ENCODE measurements at regions not wholly inside any gene's neighbourhood (a gene's known extent, or its start where the extent isn't known, plus 50 kb on each side); places are given as distances from the start of the nearest gene placed in this dataset.

DNA sequence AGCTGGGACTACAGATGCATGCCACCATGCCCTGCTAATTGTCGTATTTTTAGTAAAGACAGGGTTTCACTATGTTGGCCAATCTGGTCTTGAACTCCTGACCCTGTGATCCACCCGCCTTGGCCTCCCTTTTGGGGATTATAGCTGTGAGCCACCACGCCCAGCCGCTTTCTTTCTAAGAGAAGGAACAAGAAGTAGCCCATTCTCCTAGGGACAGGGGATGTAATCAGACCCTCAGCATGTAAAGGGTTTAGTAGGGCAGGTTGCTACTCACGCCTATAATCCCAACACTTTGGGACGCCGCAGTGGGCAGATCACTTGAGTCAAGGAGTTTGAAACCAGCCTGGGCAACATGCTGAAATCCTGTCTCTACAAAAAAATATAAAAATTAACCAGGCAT is 189.7 kb downstream of the TOMM20 start:
- H3K9me3 Mint-ChIP-seq = no peaks in the 10 kb centered on the region
- Histone ChIP-seq H3K9me3 (ENCODE audit: control insufficient read depth in 1 of 2, insufficient read depth in 1 of 2, low read length in 2 of 2) (no peaks in the 10 kb centered on the region), H3K36me3 (ENCODE audit: insufficient read depth, low read length) (no peaks in the 10 kb centered on the region), H3K27me3 (ENCODE audit: control insufficient read depth in 1 of 2, insufficient read depth in 2 of 2, low read length in 2 of 2) (no peaks in the 10 kb centered on the region), H3K27ac (ENCODE audit: low read depth in 1 of 2, low read length in 2 of 2) (no peak overlapping the region), H3K4me3 (ENCODE audit: low read length) (no peak overlapping the region), H3K4me1 (ENCODE audit: insufficient read depth, low read length) (no peaks in the 10 kb centered on the region)
- DNase-seq (no peak), ATAC-seq (ENCODE audit: poor library complexity) (no peak)
- H3K4me3 Mint-ChIP-seq = no peak overlapping the region
- H3K27me3 Mint-ChIP-seq = no peaks in the 10 kb centered on the region
- TF ChIP-seq, protein P1, sequence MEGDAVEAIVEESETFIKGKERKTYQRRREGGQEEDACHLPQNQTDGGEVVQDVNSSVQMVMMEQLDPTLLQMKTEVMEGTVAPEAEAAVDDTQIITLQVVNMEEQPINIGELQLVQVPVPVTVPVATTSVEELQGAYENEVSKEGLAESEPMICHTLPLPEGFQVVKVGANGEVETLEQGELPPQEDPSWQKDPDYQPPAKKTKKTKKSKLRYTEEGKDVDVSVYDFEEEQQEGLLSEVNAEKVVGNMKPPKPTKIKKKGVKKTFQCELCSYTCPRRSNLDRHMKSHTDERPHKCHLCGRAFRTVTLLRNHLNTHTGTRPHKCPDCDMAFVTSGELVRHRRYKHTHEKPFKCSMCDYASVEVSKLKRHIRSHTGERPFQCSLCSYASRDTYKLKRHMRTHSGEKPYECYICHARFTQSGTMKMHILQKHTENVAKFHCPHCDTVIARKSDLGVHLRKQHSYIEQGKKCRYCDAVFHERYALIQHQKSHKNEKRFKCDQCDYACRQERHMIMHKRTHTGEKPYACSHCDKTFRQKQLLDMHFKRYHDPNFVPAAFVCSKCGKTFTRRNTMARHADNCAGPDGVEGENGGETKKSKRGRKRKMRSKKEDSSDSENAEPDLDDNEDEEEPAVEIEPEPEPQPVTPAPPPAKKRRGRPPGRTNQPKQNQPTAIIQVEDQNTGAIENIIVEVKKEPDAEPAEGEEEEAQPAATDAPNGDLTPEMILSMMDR (IDR thresholded peaks at IDR 0.05) = no peak
- H3K36me3 Mint-ChIP-seq (ENCODE audit: low read depth) = no peaks in the 10 kb centered on the region
- POLR2A ChIA-PET = no interaction called here
- H3K27ac Mint-ChIP-seq = no peak overlapping the region
- CTCF ChIA-PET = interaction anchor here (0.6 kb wide), 1 partner anchor 47 kb away, joined by 3 read pairs; no protein-coding TSS in a partner anchor
- H3K4me1 Mint-ChIP-seq (ENCODE audit: low read depth) = no peaks in the 10 kb centered on the region
- intact Hi-C loops (cut with DNase I, micrococcal nuclease) = no loop called here

DNA sequence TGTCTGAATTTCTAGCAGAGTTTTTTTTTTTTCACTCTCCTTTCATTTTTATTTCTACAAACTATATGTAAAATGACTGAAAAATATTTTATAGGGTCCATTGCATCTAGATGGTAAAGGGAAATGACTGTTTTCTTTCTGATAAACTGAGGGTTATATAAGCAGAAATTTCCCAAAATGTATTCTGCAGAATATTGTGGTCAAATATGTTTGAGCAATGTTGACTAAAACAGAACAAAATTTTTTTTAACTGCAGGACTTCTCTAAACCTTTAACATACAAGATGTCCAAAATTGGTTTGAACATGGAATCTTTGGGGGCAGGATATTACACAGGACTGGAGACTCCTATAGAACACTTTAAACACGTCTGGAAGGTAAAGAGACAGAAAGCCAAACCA is 190.5 kb downstream of the TOMM20 start:
- H3K36me3 ChIP-seq (ENCODE audit: insufficient read depth, low read length) = no peaks in the 10 kb centered on the region
- H3K4me3 ChIP-seq (ENCODE audit: low read length) = no peak overlapping the region
- no peaks in the 10 kb centered on the region for H3K4me1 ChIP-seq (ENCODE audit: insufficient read depth, low read length)
- H3K27me3 ChIP-seq (ENCODE audit: control insufficient read depth in 1 of 2, insufficient read depth in 2 of 2, low read length in 2 of 2) = no peaks in the 10 kb centered on the region
- no peaks in the 10 kb centered on the region for H3K36me3 Mint-ChIP-seq (ENCODE audit: low read depth)
- no peak overlapping the region for H3K4me3 Mint-ChIP-seq
- H3K9me3 ChIP-seq (ENCODE audit: control insufficient read depth in 1 of 2, insufficient read depth in 1 of 2, low read length in 2 of 2) = no peaks in the 10 kb centered on the region
- no peak overlapping the region for H3K27ac ChIP-seq (ENCODE audit: low read depth in 1 of 2, low read length in 2 of 2)
- ChIA-PET CTCF (interaction anchor here (0.6 kb wide), 1 partner anchor 46 kb away, joined by 3 read pairs; no protein-coding TSS in a partner anchor), POLR2A (no interaction called here)
- ATAC-seq (ENCODE audit: poor library complexity) (no peak), DNase-seq (no peak)
- H3K27me3 Mint-ChIP-seq = no peaks in the 10 kb centered on the region
- H3K27ac Mint-ChIP-seq = no peak overlapping the region
- no peaks in the 10 kb centered on the region for H3K9me3 Mint-ChIP-seq
- TF ChIP-seq, protein P1 (IDR thresholded peaks at IDR 0.05) = no peak
- H3K4me1 Mint-ChIP-seq (ENCODE audit: low read depth) = no peaks in the 10 kb centered on the region
- intact Hi-C loops (cut with DNase I, micrococcal nuclease) = no loop called here

GRCh38 chr1:234936612-234937389 is 191.8 kb downstream of the TOMM20 start:
- no peak overlapping the region for H3K4me3 ChIP-seq (ENCODE audit: low read length)
- H3K36me3 Mint-ChIP-seq (ENCODE audit: low read depth) = no peaks in the 10 kb centered on the region
- no peaks in the 10 kb centered on the region for H3K9me3 ChIP-seq (ENCODE audit: control insufficient read depth in 1 of 2, insufficient read depth in 1 of 2, low read length in 2 of 2)
- intact Hi-C loops (cut with DNase I, micrococcal nuclease) = no loop called here
- H3K4me1 ChIP-seq (ENCODE audit: insufficient read depth, low read length) = no peaks in the 10 kb centered on the region
- H3K36me3 ChIP-seq (ENCODE audit: insufficient read depth, low read length) = no peaks in the 10 kb centered on the region
- H3K27me3 ChIP-seq (ENCODE audit: control insufficient read depth in 1 of 2, insufficient read depth in 2 of 2, low read length in 2 of 2) = no peaks in the 10 kb centered on the region
- H3K4me1 Mint-ChIP-seq (ENCODE audit: low read depth) = no peaks in the 10 kb centered on the region
- H3K27me3 Mint-ChIP-seq = no peaks in the 10 kb centered on the region
- no peaks in the 10 kb centered on the region for H3K9me3 Mint-ChIP-seq
- no peak overlapping the region for H3K27ac Mint-ChIP-seq
- TF ChIP-seq, protein P1 (IDR thresholded peaks at IDR 0.05) = no peak
- DNase-seq (no peak), ATAC-seq (ENCODE audit: poor library complexity) (no peak)
- H3K4me3 Mint-ChIP-seq = no peak overlapping the region
- ChIA-PET CTCF (no interaction called here), POLR2A (no interaction called here)
- H3K27ac ChIP-seq (ENCODE audit: low read depth in 1 of 2, low read length in 2 of 2) = no peak overlapping the region
